D721Med (cell line): ENCODE measurements at regions not wholly inside any gene's neighbourhood (a gene's known extent, or its start where the extent isn't known, plus 50 kb on each side); places are given as distances from the start of the nearest gene placed in this dataset.

Experiments
- DNase-seq: peaks from one replicate; pipeline ENCODE4 v3.0.0; 2011; ENCODE audit warnings: low spot score; ENCODE audit not compliant: insufficient read length
- FAIRE-seq: peaks from 2 replicates; lab custom pipeline; 2011; peaks lifted over from hg19 to GRCh38; lab: Jason Lieb, UNC
- CTCF ChIP-seq: IDR thresholded peaks from 2 replicates; pipeline ENCODE4 v1.5.1; 2012; ENCODE audit warnings: mild to moderate bottlenecking, control low read depth; ENCODE audit not compliant: insufficient read depth; ENCODE audit errors: missing control alignments

DNA sequence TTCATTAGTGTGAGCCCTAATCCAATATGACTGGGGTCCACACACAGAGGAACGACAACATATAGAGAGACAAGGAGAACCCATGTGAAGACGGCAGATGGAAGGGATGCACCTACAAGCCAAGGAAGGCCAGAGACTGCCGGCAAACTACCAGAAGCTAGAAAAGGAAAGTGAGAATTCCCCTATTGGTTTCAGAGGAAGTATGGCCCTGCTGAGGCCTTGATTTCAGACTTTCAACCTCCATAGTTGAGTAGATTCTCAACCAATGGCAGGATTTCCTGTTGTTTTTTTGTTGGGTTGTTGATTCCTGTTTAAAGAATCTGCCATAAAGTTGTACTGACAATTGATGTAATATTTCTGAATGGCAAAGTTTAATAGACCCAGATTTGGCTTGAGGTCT, 241.5 kb downstream of the SATB2 start:
- FAIRE-seq: no peak
- no peak for DNase-seq
- TF ChIP-seq CTCF: no peak

GRCh38 chr2:199207011-199207410, 250.7 kb downstream of the SATB2 start:
- DNase-seq (no peak), FAIRE-seq (no peak)
- TF ChIP-seq CTCF: no peak

GRCh38 chr2:199206536-199206935, 251.2 kb downstream of the SATB2 start:
- FAIRE-seq (no peak), DNase-seq (no peak)
- TF ChIP-seq CTCF: no peak

- no peak for DNase-seq
- no peak for FAIRE-seq
- TF ChIP-seq CTCF: no peak
Observed at GRCh38 chr2:199202964-199203363, 254.8 kb downstream of the SATB2 start.

- FAIRE-seq (no peak), DNase-seq (no peak)
- TF ChIP-seq CTCF: no peak
Observed at GRCh38 chr2:199201539-199201938, 256.2 kb downstream of the SATB2 start.

- DNase-seq (no peak), FAIRE-seq (no peak)
- no peak for TF ChIP-seq CTCF
Observed at GRCh38 chr2:199199797-199200196, 257.9 kb downstream of the SATB2 start.

DNA sequence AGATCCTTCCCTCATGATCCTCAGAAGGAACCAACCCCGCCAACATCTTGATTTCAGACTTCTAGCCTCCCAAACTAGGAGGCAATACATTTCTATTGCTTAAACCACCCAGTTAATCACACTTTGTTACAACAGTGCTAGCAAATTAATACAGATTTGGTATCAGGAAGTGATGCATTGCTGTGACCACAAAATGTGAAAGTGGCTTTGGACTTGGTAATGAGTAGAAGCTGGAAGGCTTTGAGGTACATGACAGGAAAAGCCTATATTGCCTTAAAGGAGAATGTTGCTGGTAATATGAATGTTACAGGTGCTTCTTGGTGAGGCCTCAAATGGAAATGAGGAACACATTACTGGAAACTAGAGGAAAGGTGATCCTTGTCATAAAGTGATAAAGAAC, 260.3 kb downstream of the SATB2 start:
- DNase-seq (no peak), FAIRE-seq (no peak)
- TF ChIP-seq CTCF: no peak
